ENCODE measurements at regions not wholly inside any gene's neighbourhood (a gene's known extent, or its start where the extent isn't known, plus 50 kb on each side); places are given as distances from the start of the nearest gene placed in this dataset.

- H3K36me3 ChIP-seq (ENCODE audit: control insufficient read depth in 2 of 2, insufficient read depth in 2 of 2, low read length in 1 of 2), result no peaks in the 10 kb centered on the region
- CTCF ChIA-PET, result no interaction called here
- FAIRE-seq (no peak), ATAC-seq (no peak), DNase-seq (ENCODE audit: low read depth, low spot score) (no peak)
- RAD21 ChIA-PET (ENCODE audit: unreplicated experiment), result no interaction called here
- H4K20me1 ChIP-seq (ENCODE audit: control insufficient read depth, insufficient read depth), result no peaks in the 10 kb centered on the region
- no peaks in the 10 kb centered on the region for H3K27me3 ChIP-seq (replicated peaks in 1 of 2; ENCODE audit: control insufficient read depth in 2 of 2, insufficient read depth in 2 of 2, low read length in 1 of 2)
- no peak overlapping the region for H2AFZ ChIP-seq (ENCODE audit: control insufficient read depth, low read depth, low read length)
- no TSS peak for BruUV-seq (replicated peaks)
- H3K9me3 ChIP-seq (replicated peaks; ENCODE audit: control insufficient read depth, insufficient read depth, low read length), result no peaks in the 10 kb centered on the region
- H3K4me1 ChIP-seq (ENCODE audit: control insufficient read depth, insufficient read depth, low read length), result no peaks in the 10 kb centered on the region
- POLR2A ChIA-PET, result no interaction called here
- in situ Hi-C loops (cut with MboI) (no loop called here), intact Hi-C loops (cut with micrococcal nuclease; ENCODE audit: unreplicated experiment) (no loop called here)
- SMC1A ChIA-PET (ENCODE audit: uncharacterized antibody, unreplicated experiment), result no interaction called here
- no peak overlapping the region for H3K9ac ChIP-seq (ENCODE audit: control insufficient read depth, insufficient read depth, low read length)
- WGBS (ENCODE audit: insufficient coverage, insufficient replicate concordance, low lambda C conversion rate, missing lambda C conversion rate), result 90% methylated on average over 1 of the region's 1 CpG
- no peak overlapping the region for H3K4me2 ChIP-seq (ENCODE audit: control insufficient read depth, insufficient read depth)
- H3K4me3 ChIP-seq, result no peak overlapping the region
- no peaks in the 10 kb centered on the region for H3K79me2 ChIP-seq (ENCODE audit: control insufficient read depth, insufficient read depth, low read length)
- no peak overlapping the region for H3K27ac ChIP-seq (ENCODE audit: control insufficient read depth, insufficient read depth)
- TF ChIP-seq CREB1 (IDR thresholded peaks at IDR 0.05; ENCODE audit: low read depth), result no peak
- TF ChIP-seq ZNF207 (IDR thresholded peaks at IDR 0.05; ENCODE audit: borderline replicate concordance), result no peak
- no peak for TF ChIP-seq ZBTB33 (IDR thresholded peaks at IDR 0.05)
- no peak for TF ChIP-seq BCL3 (IDR thresholded peaks at IDR 0.05; ENCODE audit: borderline replicate concordance, insufficient read depth, low read depth, low read length, poor library complexity, severe bottlenecking)
- TF ChIP-seq SMAD1 (IDR thresholded peaks at IDR 0.05; ENCODE audit: low read depth, partially characterized antibody), result no peak
- no peak for TF ChIP-seq MTA3 (IDR thresholded peaks at IDR 0.05; ENCODE audit: borderline replicate concordance, low read length)
- no peak for TF ChIP-seq POU2F2 (IDR thresholded peaks at IDR 0.05; ENCODE audit: borderline replicate concordance, low read depth, low read length)
- no peak for TF ChIP-seq RB1 (IDR thresholded peaks at IDR 0.05; ENCODE audit: borderline replicate concordance)
- no peak for TF ChIP-seq ATF3 (IDR thresholded peaks at IDR 0.05; ENCODE audit: borderline replicate concordance, extremely low read depth, low read depth, low read length)
- TF ChIP-seq E2F4 (IDR thresholded peaks at IDR 0.05; ENCODE audit: low read depth, low read length), result no peak
- TF ChIP-seq ESRRA (IDR thresholded peaks at IDR 0.05; ENCODE audit: low read length), result no peak
- no peak for TF ChIP-seq ZBED1 (IDR thresholded peaks at IDR 0.05; ENCODE audit: borderline replicate concordance)
- no peak for TF ChIP-seq BCL11A (IDR thresholded peaks at IDR 0.05; ENCODE audit: low read depth, low read length)
Measured at GRCh38 chr20:11745145-11745544, 172.5 kb upstream of the BTBD3 start.

All from GM12878 (cell line).